Adrenal gland (tissue), 9 donors: ENCODE measurements at regions not wholly inside any gene's neighbourhood (a gene's known extent, or its start where the extent isn't known, plus 50 kb on each side); places are given as distances from the start of the nearest gene placed in this dataset.

ENCODE experiments used
- DNase-seq, 7 donors: peaks; one replicate each; pipeline ENCODE4 v3.0.0-alpha.2; 2019 to 2020
- H3K27ac ChIP-seq, 5 donors: fragments of 200-600 bp; sonication (generic) in 4 of 5; 1 replicate in 3 of 5; 2 replicates in 2 of 5; pipeline versions ENCODE4 v1.5.1 to v1.8.0; 2016 to 2020; ENCODE audit warnings: mild to moderate bottlenecking in 1 of 5
- H3K27me3 ChIP-seq: fragments of 200-600 bp; 2 replicates; pipeline ENCODE4 v1.8.0; 2021
- H3K36me3 ChIP-seq, 2 donors: fragments of 200-600 bp; replicated peaks in 1 of 2; 1 replicate in 1 of 2; 2 replicates in 1 of 2; pipeline versions ENCODE4 v1.5.1 to v1.8.0; 2018 to 2022
- H3K4me1 ChIP-seq, 2 donors: fragments of 200-600 bp; replicated peaks in 1 of 2; 1 replicate in 1 of 2; 2 replicates in 1 of 2; pipeline versions ENCODE4 v1.5.1 to v1.8.0; 2018 to 2021
- H3K4me3 ChIP-seq, 4 donors: fragments of 200-600 bp; sonication (generic) in 3 of 4; one replicate each; pipeline ENCODE4 v1.5.1; 2016 to 2018
- H3K9me3 ChIP-seq, 3 donors: fragments of 200-600 bp; sonication (generic) in 1 of 3; replicated peaks in 1 of 3; 1 replicate in 2 of 3; 2 replicates in 1 of 3; pipeline versions ENCODE4 v1.5.1 to v1.8.0; 2016 to 2021
- CTCF ChIP-seq, 6 experiments: fragments of 450-650 bp in 4 of 6; fragments of 200-600 bp in 2 of 6; sonication (generic) in 1 of 6; IDR thresholded peaks; 1 replicate in 5 of 6; 2 replicates in 1 of 6; pipeline versions ENCODE4 v1.5.1 to v1.8.0; 2016 to 2021; ENCODE audit warnings: antibody characterized with exemption in 6 of 6, mild to moderate bottlenecking in 2 of 6, moderate library complexity in 1 of 6
- POLR2A ChIP-seq, 2 donors: fragments of 450-650 bp; IDR thresholded peaks; one replicate each; pipeline ENCODE4 v1.6.1; 2017; ENCODE audit warnings: antibody characterized with exemption in 2 of 2, mild to moderate bottlenecking in 2 of 2, moderate library complexity in 1 of 2
- WGBS, 4 donors: extraction: QIAGEN DNeasy Blood & Tissue Kit in 2 of 4; methylation state at CpG; one replicate each; pipeline versions ENCODE4 v1.1.5 to v1.1.7; 2013 to 2017; 5-methylcytosine and 5-hydroxymethylcytosine counted together
- intact Hi-C, 2 donors: fragments of 100-400 bp; cut with DNase I; formaldehyde crosslinking; loops; one replicate each; pipeline versions ENCODE4 v1.14.1 to v1.15.0; 2022 to 2023
- donor health status: healthy with polysubstance abuse.
- donor health status: Bipolar disorder and iron deficiency.
- donor health status: DM: yes; HTN: yes; CAD: no.
- donor health status: DM: no; HTN: no; CAD: no.
- donor health status: DM: no; HTN: no; CAD: no.

GRCh38 chr12:32048791-32049190 is 57.9 kb upstream of the BICD1 start:
- H3K9me3 ChIP-seq = peaks cover 0 to 3% (median 0%) of the 10 kb centered on the region in 3 donors
- TF ChIP-seq POLR2A (IDR thresholded peaks at IDR 0.05) (no peak), CTCF (IDR thresholded peaks at IDR 0.05) (no peak)
- no peaks in the 10 kb centered on the region for H3K27me3 ChIP-seq
- WGBS, 4 donors = 71 to 95% (median 92%) methylated on average over 2 to 5 of the region's 5 CpGs
- H3K36me3 ChIP-seq = no peaks in the 10 kb centered on the region
- H3K4me3 ChIP-seq = no peak overlapping the region
- no peaks in the 10 kb centered on the region for H3K4me1 ChIP-seq
- H3K27ac ChIP-seq = no peak overlapping the region
- DNase-seq = no peak
- intact Hi-C loops = no loop called here

- H3K27me3 ChIP-seq = no peaks in the 10 kb centered on the region
- no peaks in the 10 kb centered on the region for H3K4me1 ChIP-seq
- no peaks in the 10 kb centered on the region for H3K9me3 ChIP-seq
- intact Hi-C loops = loop anchor here in 1 of 2 donors (10.0 kb wide), 1 partner anchor 395 kb away; the partner anchor contains the start of gene ETFBKMT
- TF ChIP-seq CTCF (IDR thresholded peaks at IDR 0.05) (no peak), POLR2A (IDR thresholded peaks at IDR 0.05) (no peak)
- no peak for DNase-seq
- 29 to 88% (median 68%) methylated on average over 2 of the region's 2 CpGs for WGBS, 4 donors
- no peaks in the 10 kb centered on the region for H3K36me3 ChIP-seq
- H3K4me3 ChIP-seq = no peak overlapping the region
- no peak overlapping the region for H3K27ac ChIP-seq
Measured at GRCh38 chr12:32049956-32050355, 56.7 kb upstream of the BICD1 start.

GRCh38 chr12:32051511-32052211 is 55.0 kb upstream of the BICD1 start:
- H3K4me1 ChIP-seq = no peaks in the 10 kb centered on the region
- no peaks in the 10 kb centered on the region for H3K27me3 ChIP-seq
- no peaks in the 10 kb centered on the region for H3K36me3 ChIP-seq
- no peak overlapping the region for H3K4me3 ChIP-seq
- no peaks in the 10 kb centered on the region for H3K9me3 ChIP-seq
- WGBS, 4 donors = 31 to 48% (median 44%) methylated on average over 4 of the region's 4 CpGs
- peak; percentile 20 to 57 (median 31) for DNase-seq
- TF ChIP-seq CTCF (IDR thresholded peaks at IDR 0.05) = no peak
- intact Hi-C loops = loop anchor here in 1 of 2 donors (10.0 kb wide), 1 partner anchor 397 kb away; the partner anchor contains the start of gene ETFBKMT
- H3K27ac ChIP-seq = no peak overlapping the region

- Histone ChIP-seq H3K36me3 (no peaks in the 10 kb centered on the region), H3K27ac (no peak overlapping the region), H3K4me1 (no peaks in the 10 kb centered on the region), H3K4me3 (no peak overlapping the region), H3K9me3 (no peaks in the 10 kb centered on the region), H3K27me3 (no peaks in the 10 kb centered on the region)
- TF ChIP-seq CTCF (IDR thresholded peaks at IDR 0.05) = no peak
- TF ChIP-seq POLR2A (IDR thresholded peaks at IDR 0.05) = no peak
- intact Hi-C loops = loop anchor here in 1 of 2 donors (10.0 kb wide), 1 partner anchor 397 kb away; the partner anchor contains the start of gene ETFBKMT
- 37 to 50% (median 40%) methylated on average over 5 of the region's 5 CpGs for WGBS, 4 donors
- DNase-seq = no peak
Measured at GRCh38 chr12:32052212-32052713, 54.4 kb upstream of the BICD1 start.
